Testis (tissue), 2 donors: ENCODE measurements at regions not wholly inside any gene's neighbourhood (a gene's known extent, or its start where the extent isn't known, plus 50 kb on each side); places are given as distances from the start of the nearest gene placed in this dataset.

Experiments
- CTCF ChIP-seq, 3 experiments: fragments of 450-650 bp in 2 of 3; fragments of 200-600 bp in 1 of 3; sonication (generic) in 1 of 3; IDR thresholded peaks; one replicate each; pipeline ENCODE4 v1.5.1; 2016 to 2019; ENCODE audit warnings: antibody characterized with exemption in 3 of 3, mild to moderate bottlenecking in 2 of 3, moderate library complexity in 1 of 3
- POLR2A ChIP-seq: fragments of 450-650 bp; IDR thresholded peaks from one replicate; pipeline ENCODE4 v1.6.1; 2017; ENCODE audit warnings: antibody characterized with exemption, mild to moderate bottlenecking, moderate library complexity

- TF ChIP-seq POLR2A, result no peak
- no peak for TF ChIP-seq CTCF (IDR thresholded peaks at IDR 0.05)
Observed at GRCh38 chr10:53716156-53716555, 943.6 kb upstream of the MBL2 start.
